ENCODE measurements at regions not wholly inside any gene's neighbourhood (a gene's known extent, or its start where the extent isn't known, plus 50 kb on each side); places are given as distances from the start of the nearest gene placed in this dataset.

GRCh38 chr20:11212902-11213301 lies 539.1 kb upstream of the JAG1 start:
- TF ChIP-seq, protein P1, sequence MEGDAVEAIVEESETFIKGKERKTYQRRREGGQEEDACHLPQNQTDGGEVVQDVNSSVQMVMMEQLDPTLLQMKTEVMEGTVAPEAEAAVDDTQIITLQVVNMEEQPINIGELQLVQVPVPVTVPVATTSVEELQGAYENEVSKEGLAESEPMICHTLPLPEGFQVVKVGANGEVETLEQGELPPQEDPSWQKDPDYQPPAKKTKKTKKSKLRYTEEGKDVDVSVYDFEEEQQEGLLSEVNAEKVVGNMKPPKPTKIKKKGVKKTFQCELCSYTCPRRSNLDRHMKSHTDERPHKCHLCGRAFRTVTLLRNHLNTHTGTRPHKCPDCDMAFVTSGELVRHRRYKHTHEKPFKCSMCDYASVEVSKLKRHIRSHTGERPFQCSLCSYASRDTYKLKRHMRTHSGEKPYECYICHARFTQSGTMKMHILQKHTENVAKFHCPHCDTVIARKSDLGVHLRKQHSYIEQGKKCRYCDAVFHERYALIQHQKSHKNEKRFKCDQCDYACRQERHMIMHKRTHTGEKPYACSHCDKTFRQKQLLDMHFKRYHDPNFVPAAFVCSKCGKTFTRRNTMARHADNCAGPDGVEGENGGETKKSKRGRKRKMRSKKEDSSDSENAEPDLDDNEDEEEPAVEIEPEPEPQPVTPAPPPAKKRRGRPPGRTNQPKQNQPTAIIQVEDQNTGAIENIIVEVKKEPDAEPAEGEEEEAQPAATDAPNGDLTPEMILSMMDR (IDR thresholded peaks at IDR 0.05; ENCODE audit: control insufficient read depth, insufficient read depth, low read depth, low read length, missing control alignments): no peak
- no peak overlapping the region for H3K4me3 ChIP-seq (ENCODE audit: control insufficient read depth, low read depth, low read length)
- DNase-seq (ENCODE audit: low read depth): no peak

- H3K4me3 ChIP-seq (ENCODE audit: control insufficient read depth, low read depth, low read length): no peak overlapping the region
- TF ChIP-seq, protein P1 (IDR thresholded peaks at IDR 0.05; ENCODE audit: control insufficient read depth, insufficient read depth, low read depth, low read length, missing control alignments): no peak
- DNase-seq (ENCODE audit: low read depth): no peak
Measured at GRCh38 chr20:11214256-11214840, 540.5 kb upstream of the JAG1 start.

DNA sequence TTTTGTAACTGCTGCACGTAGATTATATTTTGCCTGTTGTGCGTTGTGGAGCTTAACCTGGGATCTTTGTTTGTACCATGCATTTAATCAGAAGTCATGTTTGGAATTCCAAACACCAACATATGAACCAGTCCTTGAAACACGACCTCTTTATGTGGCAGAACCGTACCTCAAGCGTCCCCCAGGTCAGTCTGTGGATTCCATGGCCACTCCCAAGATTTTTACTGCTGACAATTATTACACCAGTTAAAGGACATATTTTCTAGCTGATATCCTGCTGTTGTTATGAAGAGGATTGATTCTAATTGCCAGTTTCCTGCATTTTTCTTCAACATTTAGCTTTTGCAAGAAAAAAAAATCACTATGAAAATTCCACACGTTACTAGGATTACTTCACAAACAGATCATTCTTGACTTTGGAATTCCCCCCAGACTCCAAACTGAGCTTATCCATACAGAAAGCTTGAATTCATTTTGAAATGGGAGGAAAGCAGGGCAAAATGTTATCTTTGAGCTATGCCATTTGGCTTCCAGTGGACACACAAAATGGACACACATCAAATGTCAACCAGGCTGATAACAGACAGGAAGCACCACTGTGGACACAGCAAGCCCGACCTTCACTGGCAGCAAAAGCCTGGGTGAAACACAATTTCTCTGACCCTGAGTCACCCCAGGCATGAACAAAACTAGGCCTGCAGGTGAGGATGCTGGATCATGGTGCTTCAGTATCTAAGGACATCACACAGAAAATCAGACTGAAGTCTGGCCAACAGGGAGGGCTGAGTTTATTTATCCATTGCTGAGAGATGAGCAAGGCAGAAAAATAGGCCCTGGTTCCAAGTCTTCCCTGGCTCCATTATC lies 542.9 kb upstream of the JAG1 start:
- no peak for DNase-seq (ENCODE audit: low read depth)
- TF ChIP-seq, protein P1 (IDR thresholded peaks at IDR 0.05; ENCODE audit: control insufficient read depth, insufficient read depth, low read depth, low read length, missing control alignments): no peak
- H3K4me3 ChIP-seq (ENCODE audit: control insufficient read depth, low read depth, low read length): no peak overlapping the region

DNA sequence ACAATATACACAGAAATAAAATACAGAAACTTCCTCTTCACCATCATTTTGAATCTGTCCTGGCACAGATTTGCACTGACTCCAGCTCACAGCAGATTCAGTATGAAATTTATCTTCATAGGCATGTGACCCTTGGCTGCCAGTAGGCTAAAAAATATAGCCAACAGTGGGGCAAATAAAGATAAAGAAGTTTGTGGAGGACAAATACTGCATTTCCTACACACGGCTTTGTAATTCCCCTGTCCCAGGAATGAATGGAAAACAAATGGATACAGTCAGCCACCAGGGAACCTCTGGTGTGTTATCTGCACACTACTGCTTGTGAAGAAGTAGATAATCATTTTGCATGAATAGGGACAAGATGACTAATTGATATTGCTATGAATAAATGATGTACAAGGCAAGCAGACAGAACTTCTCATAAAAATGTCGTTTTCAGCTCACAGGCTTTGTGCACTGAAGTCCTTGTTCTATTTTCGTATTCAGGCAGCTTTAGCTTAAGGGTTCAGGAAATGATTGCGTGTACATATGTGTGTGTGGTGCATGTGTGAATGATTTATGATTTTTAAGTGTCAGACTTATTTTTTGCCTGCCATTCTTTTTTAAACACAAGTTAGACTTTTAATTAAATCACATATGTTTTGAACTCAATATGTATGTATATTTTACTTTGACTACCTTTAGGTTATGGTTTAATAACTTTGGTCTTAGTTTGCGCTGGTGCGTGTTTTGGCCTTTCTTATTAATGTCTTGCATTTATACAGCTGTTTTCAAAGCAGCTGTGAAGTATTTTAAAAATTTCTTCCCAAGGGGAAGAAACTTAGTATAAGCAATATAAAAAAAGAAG lies 543.8 kb upstream of the JAG1 start:
- TF ChIP-seq, protein P1 (IDR thresholded peaks at IDR 0.05; ENCODE audit: control insufficient read depth, insufficient read depth, low read depth, low read length, missing control alignments): no peak
- H3K4me3 ChIP-seq (ENCODE audit: control insufficient read depth, low read depth, low read length): no peak overlapping the region
- DNase-seq (ENCODE audit: low read depth): no peak

DNA sequence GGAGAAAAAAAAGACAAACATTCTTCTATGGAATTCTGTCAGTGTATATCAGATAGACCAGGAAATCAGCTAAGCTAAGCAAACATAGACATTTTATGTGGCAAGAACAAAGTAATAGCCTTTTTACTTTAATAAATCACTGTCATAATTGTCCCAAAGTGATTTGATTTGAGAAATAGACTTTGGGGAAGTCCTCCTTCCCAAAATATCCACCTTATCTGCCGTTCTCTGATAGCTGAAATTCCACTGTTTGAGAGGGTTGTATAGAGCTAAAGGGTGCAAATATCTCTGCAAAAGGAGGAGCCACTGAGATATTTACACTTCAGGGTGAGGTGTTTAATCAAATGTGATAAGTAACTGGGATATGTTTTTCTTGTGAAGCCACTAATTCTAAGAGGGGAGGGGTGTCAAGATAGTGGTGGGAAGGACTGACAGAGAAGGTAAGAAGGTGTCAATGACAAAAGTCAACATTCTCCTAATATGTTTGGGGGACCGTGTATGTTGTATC lies 544.4 kb upstream of the JAG1 start:
- no peak overlapping the region for H3K4me3 ChIP-seq (ENCODE audit: control insufficient read depth, low read depth, low read length)
- TF ChIP-seq, protein P1 (IDR thresholded peaks at IDR 0.05; ENCODE audit: control insufficient read depth, insufficient read depth, low read depth, low read length, missing control alignments): no peak
- DNase-seq (ENCODE audit: low read depth): no peak

DNA sequence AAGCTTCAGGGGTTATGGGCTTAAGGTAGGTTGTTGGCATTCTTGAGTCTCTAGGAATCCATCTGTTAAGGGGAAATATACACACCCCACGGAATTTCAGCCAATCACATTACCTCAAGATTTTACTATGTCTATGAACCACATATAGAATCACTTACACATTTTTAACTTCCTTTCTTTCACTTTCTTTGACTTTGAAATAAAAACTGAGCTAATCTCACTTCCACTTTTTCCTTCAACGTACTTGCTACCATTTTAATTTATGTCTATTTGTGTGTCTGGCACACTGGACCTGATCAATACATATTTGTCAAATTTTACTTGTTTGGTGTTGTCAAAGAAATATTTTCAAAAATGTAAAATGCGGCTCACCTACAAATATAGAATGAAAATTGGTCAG lies 545.4 kb upstream of the JAG1 start:
- DNase-seq (ENCODE audit: low read depth): no peak
- TF ChIP-seq, protein P1 (IDR thresholded peaks at IDR 0.05; ENCODE audit: control insufficient read depth, insufficient read depth, low read depth, low read length, missing control alignments): no peak
- H3K4me3 ChIP-seq (ENCODE audit: control insufficient read depth, low read depth, low read length): no peak overlapping the region

All from AG09309 (cell line).